ENCODE measurements at regions not wholly inside any gene's neighbourhood (a gene's known extent, or its start where the extent isn't known, plus 50 kb on each side); places are given as distances from the start of the nearest gene placed in this dataset.

DNA sequence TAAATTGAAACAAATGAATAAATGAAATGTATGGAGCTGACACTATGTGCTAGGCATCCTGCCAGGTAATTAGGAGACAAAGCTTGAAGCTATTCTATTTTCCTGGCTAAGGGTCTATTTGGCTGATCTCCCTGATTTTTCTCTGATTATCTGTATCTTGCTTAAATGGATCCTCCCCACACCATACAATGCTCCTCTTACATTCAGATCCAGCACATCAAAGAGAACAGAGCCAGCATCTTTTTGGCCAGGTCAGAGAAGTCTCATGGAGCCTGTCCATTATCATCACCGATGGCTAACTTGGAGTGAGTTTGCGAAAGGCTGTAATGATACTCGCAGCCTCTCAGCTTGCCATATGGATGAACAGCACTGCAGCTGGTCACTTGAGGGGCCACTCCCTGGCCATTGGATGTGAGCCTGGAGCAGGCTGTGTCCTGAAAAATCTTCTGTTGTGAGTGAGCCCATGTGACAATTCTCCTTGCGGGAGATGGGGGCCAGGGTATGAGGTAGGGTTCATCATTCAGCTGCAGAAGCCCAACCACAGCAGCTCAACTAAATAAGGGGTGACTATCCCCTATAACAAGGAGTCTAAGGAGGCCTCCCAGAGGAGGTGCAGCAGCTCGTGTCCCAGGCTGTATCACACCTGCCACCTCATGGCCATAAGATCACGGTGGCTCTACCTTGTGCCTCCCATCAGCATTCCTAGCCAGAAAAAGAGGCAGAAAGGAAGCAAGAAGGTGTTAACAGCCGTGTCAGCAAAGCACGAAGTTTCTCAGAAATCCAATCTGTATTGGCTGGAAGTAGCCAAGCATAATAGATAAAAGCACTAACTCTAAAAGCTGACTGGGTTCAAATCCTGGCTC, 69.3 kb upstream of the ST8SIA2 start:
- H3K27ac ChIP-seq (ENCODE audit: low read depth in 2 of 2, low read length in 2 of 2): no peak overlapping the region
- H3K4me3 ChIP-seq (ENCODE audit: low read length in 3 of 3): no peak overlapping the region
- FAIRE-seq: no peak
- H3K27me3 ChIP-seq (ENCODE audit: control insufficient read depth, insufficient read depth, low read length): no peaks in the 10 kb centered on the region
- H3K4me1 ChIP-seq (ENCODE audit: control insufficient read depth in 2 of 3, insufficient read depth in 2 of 3, low read depth in 1 of 3, low read length in 3 of 3): no peaks in the 10 kb centered on the region
- intact Hi-C loops (cut with DNase I): no loop called here
- H3K9me3 ChIP-seq (ENCODE audit: control insufficient read depth in 2 of 3, insufficient read depth in 1 of 3, low read length in 3 of 3): no peaks in the 10 kb centered on the region
- no peak for DNase-seq
- no peaks in the 10 kb centered on the region for H3K36me3 ChIP-seq (ENCODE audit: control insufficient read depth in 2 of 3, insufficient read depth in 3 of 3, low read length in 3 of 3)
- no peak overlapping the region for H3K9ac ChIP-seq (ENCODE audit: low read length in 3 of 3)
- TF ChIP-seq, protein P1, sequence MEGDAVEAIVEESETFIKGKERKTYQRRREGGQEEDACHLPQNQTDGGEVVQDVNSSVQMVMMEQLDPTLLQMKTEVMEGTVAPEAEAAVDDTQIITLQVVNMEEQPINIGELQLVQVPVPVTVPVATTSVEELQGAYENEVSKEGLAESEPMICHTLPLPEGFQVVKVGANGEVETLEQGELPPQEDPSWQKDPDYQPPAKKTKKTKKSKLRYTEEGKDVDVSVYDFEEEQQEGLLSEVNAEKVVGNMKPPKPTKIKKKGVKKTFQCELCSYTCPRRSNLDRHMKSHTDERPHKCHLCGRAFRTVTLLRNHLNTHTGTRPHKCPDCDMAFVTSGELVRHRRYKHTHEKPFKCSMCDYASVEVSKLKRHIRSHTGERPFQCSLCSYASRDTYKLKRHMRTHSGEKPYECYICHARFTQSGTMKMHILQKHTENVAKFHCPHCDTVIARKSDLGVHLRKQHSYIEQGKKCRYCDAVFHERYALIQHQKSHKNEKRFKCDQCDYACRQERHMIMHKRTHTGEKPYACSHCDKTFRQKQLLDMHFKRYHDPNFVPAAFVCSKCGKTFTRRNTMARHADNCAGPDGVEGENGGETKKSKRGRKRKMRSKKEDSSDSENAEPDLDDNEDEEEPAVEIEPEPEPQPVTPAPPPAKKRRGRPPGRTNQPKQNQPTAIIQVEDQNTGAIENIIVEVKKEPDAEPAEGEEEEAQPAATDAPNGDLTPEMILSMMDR (IDR thresholded peaks at IDR 0.05; ENCODE audit: borderline replicate concordance, extremely low read depth, insufficient read depth): no peak

- Histone ChIP-seq H3K4me1 (ENCODE audit: control insufficient read depth in 2 of 3, insufficient read depth in 2 of 3, low read depth in 1 of 3, low read length in 3 of 3) (no peaks in the 10 kb centered on the region), H3K36me3 (ENCODE audit: control insufficient read depth in 2 of 3, insufficient read depth in 3 of 3, low read length in 3 of 3) (no peaks in the 10 kb centered on the region)
- no peak for FAIRE-seq
Observed at GRCh38 chr15:92326236-92326635, 67.4 kb upstream of the ST8SIA2 start.

DNA sequence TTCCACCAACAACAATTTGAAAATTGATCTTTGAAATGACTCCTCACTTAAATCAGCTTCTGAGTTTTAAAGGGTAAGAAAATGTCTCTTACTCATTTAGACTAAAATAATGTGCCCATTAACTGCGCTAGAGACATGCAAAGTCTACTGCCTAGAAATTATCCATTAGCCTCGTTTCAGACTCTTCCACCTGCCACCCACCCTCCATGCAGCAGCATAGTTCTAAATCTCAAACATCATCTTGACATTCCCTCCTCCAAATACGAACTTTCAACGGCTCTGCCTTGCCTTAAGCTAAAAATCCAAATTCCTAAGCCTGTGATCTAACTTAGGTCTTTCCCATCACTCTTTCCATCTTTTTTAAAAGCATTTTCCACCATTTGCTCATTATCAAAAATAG, 66.6 kb upstream of the ST8SIA2 start:
- TF ChIP-seq, protein P1 (IDR thresholded peaks at IDR 0.05; ENCODE audit: borderline replicate concordance, extremely low read depth, insufficient read depth): no peak
- Histone ChIP-seq H3K27ac (ENCODE audit: low read depth in 2 of 2, low read length in 2 of 2) (no peak overlapping the region), H3K36me3 (ENCODE audit: control insufficient read depth in 2 of 3, insufficient read depth in 3 of 3, low read length in 3 of 3) (no peaks in the 10 kb centered on the region), H3K9ac (ENCODE audit: low read length in 3 of 3) (no peak overlapping the region), H3K4me3 (ENCODE audit: low read length in 3 of 3) (no peak overlapping the region), H3K4me1 (ENCODE audit: control insufficient read depth in 2 of 3, insufficient read depth in 2 of 3, low read depth in 1 of 3, low read length in 3 of 3) (no peaks in the 10 kb centered on the region), H3K27me3 (ENCODE audit: control insufficient read depth, insufficient read depth, low read length) (no peaks in the 10 kb centered on the region), H3K9me3 (ENCODE audit: control insufficient read depth in 2 of 3, insufficient read depth in 1 of 3, low read length in 3 of 3) (peaks cover 0 to 2% (median 0%) of the 10 kb centered on the region in 3 donors)
- FAIRE-seq (no peak), DNase-seq (no peak)
- intact Hi-C loops (cut with DNase I): no loop called here

More at GRCh38 chr15:92326236-92326635, 67.4 kb upstream of the ST8SIA2 start:
- no peak overlapping the region for H3K27ac ChIP-seq (ENCODE audit: low read depth in 2 of 2, low read length in 2 of 2)
- intact Hi-C loops (cut with DNase I): no loop called here
- peak in 1 of 5 donors; percentile 7 for DNase-seq
- TF ChIP-seq, protein P1 (IDR thresholded peaks at IDR 0.05; ENCODE audit: borderline replicate concordance, extremely low read depth, insufficient read depth): no peak
- no peak overlapping the region for H3K4me3 ChIP-seq (ENCODE audit: low read length in 3 of 3)
- no peaks in the 10 kb centered on the region for H3K9me3 ChIP-seq (ENCODE audit: control insufficient read depth in 2 of 3, insufficient read depth in 1 of 3, low read length in 3 of 3)
- no peak overlapping the region for H3K9ac ChIP-seq (ENCODE audit: low read length in 3 of 3)
- no peaks in the 10 kb centered on the region for H3K27me3 ChIP-seq (ENCODE audit: control insufficient read depth, insufficient read depth, low read length)

Data from kidney (tissue), 13 donors.